K562 (cell line): ENCODE measurements at regions not wholly inside any gene's neighbourhood (a gene's known extent, or its start where the extent isn't known, plus 50 kb on each side); places are given as distances from the start of the nearest gene placed in this dataset.

Source experiments
- BRF1 ChIP-seq: IDR thresholded peaks from 3 replicates; pipeline ENCODE4 v1.6.1; 2011; ENCODE audit warnings: borderline replicate concordance, mild to moderate bottlenecking; ENCODE audit not compliant: insufficient read length; ENCODE audit errors: extremely low read depth
- CBX3 ChIP-seq, 2 experiments: IDR thresholded peaks; 1 replicate in 1 of 2; 2 replicates in 1 of 2; pipeline ENCODE4 v1.6.1; 2012; ENCODE audit warnings: inconsistent platforms in 2 of 2, low read length in 2 of 2, borderline replicate concordance in 1 of 2, control low read depth in 1 of 2
- CTCF ChIP-seq, 3 experiments: IDR thresholded peaks in 2 of 3; conservative IDR thresholded peaks in 1 of 3; 2 replicates each; pipeline ENCODE4 v1.5.1; 2011 to 2012; ENCODE audit warnings: low read length in 3 of 3, mild to moderate bottlenecking in 3 of 3, control low read depth in 2 of 3, improper control_type of control experiment in 1 of 3, inconsistent platforms in 1 of 3, low read depth in 1 of 3, mixed read lengths in 1 of 3, moderate library complexity in 1 of 3; ENCODE audit not compliant: insufficient read depth in 2 of 3
- ETV6 ChIP-seq, 3 experiments: fragments of 150-350 bp in 1 of 3; sonication (generic) in 1 of 3; formaldehyde crosslinking in 1 of 3; IDR thresholded peaks; 2 replicates each; pipeline versions ENCODE4 v1.6.1 to v1.8.0; 2014 to 2022; ENCODE audit warnings: borderline replicate concordance in 2 of 3, low read depth in 2 of 3, antibody characterized with exemption in 1 of 3, low read length in 1 of 3, mild to moderate bottlenecking in 1 of 3, missing genetic modification reagents in 1 of 3
- FOXM1 ChIP-seq, 2 experiments: fragments of 450-650 bp in 1 of 2; sonication (generic) in 1 of 2; formaldehyde crosslinking in 1 of 2; IDR thresholded peaks; 2 replicates each; pipeline versions ENCODE4 v1.6.1 to v1.9.0; 2017 to 2022; ENCODE audit warnings: low read depth in 2 of 2, mild to moderate bottlenecking in 2 of 2, missing genetic modification reagents in 1 of 2, moderate library complexity in 1 of 2
- GMEB1 ChIP-seq: fragments of 250-450 bp; sonication (Bioruptor Pico); IDR thresholded peaks from 2 replicates; pipeline ENCODE4 v1.4.0; 2020; ENCODE audit warnings: mild to moderate bottlenecking
- HNRNPK ChIP-seq: fragments of 200-400 bp; formaldehyde crosslinking; IDR thresholded peaks from one replicate; pipeline ENCODE4 v1.6.1; 2018; ENCODE audit warnings: mild to moderate bottlenecking, low read depth, low read length; ENCODE audit not compliant: poor library complexity, severe bottlenecking
- MTA2 ChIP-seq: fragments of 450-650 bp; IDR thresholded peaks from 2 replicates; pipeline ENCODE4 v1.6.1; 2016; ENCODE audit warnings: low read depth
- MYBL2 ChIP-seq, 2 experiments: fragments of 450-650 bp in 1 of 2; sonication (generic) in 1 of 2; formaldehyde crosslinking in 1 of 2; IDR thresholded peaks; 2 replicates each; pipeline versions ENCODE4 v1.6.1 to v1.8.1; 2017 to 2022; ENCODE audit warnings: borderline replicate concordance in 1 of 2, inconsistent platforms in 1 of 2, low read depth in 1 of 2, mild to moderate bottlenecking in 1 of 2, missing genetic modification reagents in 1 of 2, moderate library complexity in 1 of 2
- SMAD3 ChIP-seq: fragments of 450-650 bp; formaldehyde crosslinking; conservative IDR thresholded peaks from 2 replicates; pipeline ENCODE4 v1.4.0; 2020; ENCODE audit warnings: mild to moderate bottlenecking
- ZBTB33 ChIP-seq: sonication (generic); formaldehyde crosslinking; IDR thresholded peaks from 2 replicates; pipeline ENCODE4 v1.8.1; 2023; ENCODE audit warnings: mild to moderate bottlenecking, missing genetic modification reagents
- ZBTB8A ChIP-seq: fragments of 450-650 bp; IDR thresholded peaks from 2 replicates; pipeline ENCODE4 v1.6.1; 2018; ENCODE audit warnings: mild to moderate bottlenecking, moderate library complexity; ENCODE audit not compliant: partially characterized antibody
- ZNF41 ChIP-seq: fragments of 250-450 bp; sonication (Bioruptor Pico); conservative IDR thresholded peaks from 2 replicates; pipeline ENCODE4 v1.4.0; 2020; ENCODE audit warnings: mild to moderate bottlenecking
- ZNF785 ChIP-seq: fragments of 250-450 bp; sonication (Bioruptor Pico); IDR thresholded peaks from 2 replicates; pipeline ENCODE4 v1.4.0; 2020; ENCODE audit warnings: mild to moderate bottlenecking

- TF ChIP-seq FOXM1 (IDR thresholded peaks at IDR 0.05; ENCODE audit: low read depth) (no peak), FOXM1 (CRISPR knock-in tag; IDR thresholded peaks at IDR 0.05; ENCODE audit: low read depth) (no peak), ETV6 (IDR thresholded peaks at IDR 0.05; ENCODE audit: borderline replicate concordance in 1 of 2, low read depth in 2 of 2, low read length in 1 of 2) (no peak), ETV6 (CRISPR knock-in tag; IDR thresholded peaks at IDR 0.05; ENCODE audit: borderline replicate concordance) (no peak), BRF1 (no peak), CTCF (IDR thresholded peaks at IDR 0.05 in 2 of 3, conservative IDR thresholded peaks at IDR 0.05 in 1 of 3; ENCODE audit: insufficient read depth in 2 of 3, low read depth in 1 of 3, low read length in 3 of 3) (no peak), GMEB1 (CRISPR knock-in tag) (no peak), ZBTB33 (CRISPR knock-in tag) (no peak), ZBTB8A (no peak), MYBL2 (IDR thresholded peaks at IDR 0.05; ENCODE audit: low read depth) (no peak), MYBL2 (CRISPR knock-in tag; IDR thresholded peaks at IDR 0.05; ENCODE audit: borderline replicate concordance) (no peak), HNRNPK (no peak), MTA2 (no peak), ZNF41 (CRISPR knock-in tag) (no peak), CBX3 (IDR thresholded peaks at IDR 0.05; ENCODE audit: borderline replicate concordance in 1 of 2, low read length in 2 of 2) (no peak), SMAD3 (CRISPR knock-in tag) (no peak), ZNF785 (no peak)
Observed at GRCh38 chr22:34931026-34931425, 134.9 kb upstream of the ISX start.
